GM23338 (cell line): ENCODE measurements at regions not wholly inside any gene's neighbourhood (a gene's known extent, or its start where the extent isn't known, plus 50 kb on each side); places are given as distances from the start of the nearest gene placed in this dataset.
A peak's percentile ranks its signal among the peaks of the same experiment; 100 is the strongest.

ENCODE experiments used
- CREB1 ChIP-seq: fragments of 250-450 bp; sonication (Bioruptor Pico); IDR thresholded peaks from 2 replicates; pipeline ENCODE4 v1.5.0; 2020; ENCODE audit warnings: low read depth, mild to moderate bottlenecking, moderate library complexity
- ETS1 ChIP-seq: IDR thresholded peaks from 2 replicates; pipeline ENCODE4 v1.6.1; 2016; ENCODE audit warnings: antibody characterized with exemption
- EZH2 ChIP-seq: fragments of 200-600 bp; sonication (generic); IDR thresholded peaks from one replicate; pipeline ENCODE4 v1.8.0; 2017; ENCODE audit warnings: antibody characterized with exemption, mild to moderate bottlenecking, low read depth; ENCODE audit not compliant: unreplicated experiment
- EZH2phosphoT487 ChIP-seq: fragments of 200-600 bp; sonication (generic); IDR thresholded peaks from one replicate; pipeline ENCODE4 v1.8.1; 2018; ENCODE audit warnings: antibody characterized with exemption; ENCODE audit not compliant: unreplicated experiment
- JUNB ChIP-seq: IDR thresholded peaks from one replicate; pipeline ENCODE4 v1.6.1; 2016; ENCODE audit warnings: antibody characterized with exemption; ENCODE audit not compliant: unreplicated experiment
- NANOG ChIP-seq: IDR thresholded peaks from 2 replicates; pipeline ENCODE4 v1.6.1; 2016; ENCODE audit warnings: antibody characterized with exemption, borderline replicate concordance
- POLR2AphosphoS5 ChIP-seq: IDR thresholded peaks from 2 replicates; pipeline ENCODE4 v1.6.1; 2016; ENCODE audit warnings: antibody characterized with exemption, low read depth
- REST ChIP-seq: IDR thresholded peaks from one replicate; pipeline ENCODE4 v1.6.1; 2018; ENCODE audit warnings: antibody characterized with exemption; ENCODE audit not compliant: unreplicated experiment
- STAT1 ChIP-seq: IDR thresholded peaks from one replicate; pipeline ENCODE4 v1.6.1; 2016; ENCODE audit warnings: antibody characterized with exemption; ENCODE audit not compliant: unreplicated experiment
- ZNF114 ChIP-seq: fragments of 250-450 bp; sonication (Bioruptor Pico); IDR thresholded peaks from 2 replicates; pipeline ENCODE4 v1.5.0; 2020; ENCODE audit warnings: mild to moderate bottlenecking, moderate library complexity
- ZNF331 ChIP-seq: fragments of 250-450 bp; sonication (Bioruptor Pico); IDR thresholded peaks from 2 replicates; pipeline ENCODE4 v1.5.0; 2020; ENCODE audit warnings: low read depth, mild to moderate bottlenecking, moderate library complexity
- TF ChIP-seq, protein P1 (sequence below), 2 experiments: fragments of 200-600 bp in 1 of 2; sonication (generic) in 1 of 2; conservative IDR thresholded peaks; 2 replicates each; pipeline versions ENCODE4 v1.5.1 to v1.6.1; 2016 to 2017; ENCODE audit warnings: antibody characterized with exemption in 2 of 2, low read depth in 2 of 2, mild to moderate bottlenecking in 2 of 2, moderate library complexity in 1 of 2
- TF ChIP-seq, protein P2 (sequence below): fragments of 250-450 bp; sonication (Bioruptor Pico); IDR thresholded peaks from 2 replicates; pipeline ENCODE4 v1.5.0; 2020; ENCODE audit warnings: mild to moderate bottlenecking, moderate library complexity

- TF ChIP-seq, protein P1, sequence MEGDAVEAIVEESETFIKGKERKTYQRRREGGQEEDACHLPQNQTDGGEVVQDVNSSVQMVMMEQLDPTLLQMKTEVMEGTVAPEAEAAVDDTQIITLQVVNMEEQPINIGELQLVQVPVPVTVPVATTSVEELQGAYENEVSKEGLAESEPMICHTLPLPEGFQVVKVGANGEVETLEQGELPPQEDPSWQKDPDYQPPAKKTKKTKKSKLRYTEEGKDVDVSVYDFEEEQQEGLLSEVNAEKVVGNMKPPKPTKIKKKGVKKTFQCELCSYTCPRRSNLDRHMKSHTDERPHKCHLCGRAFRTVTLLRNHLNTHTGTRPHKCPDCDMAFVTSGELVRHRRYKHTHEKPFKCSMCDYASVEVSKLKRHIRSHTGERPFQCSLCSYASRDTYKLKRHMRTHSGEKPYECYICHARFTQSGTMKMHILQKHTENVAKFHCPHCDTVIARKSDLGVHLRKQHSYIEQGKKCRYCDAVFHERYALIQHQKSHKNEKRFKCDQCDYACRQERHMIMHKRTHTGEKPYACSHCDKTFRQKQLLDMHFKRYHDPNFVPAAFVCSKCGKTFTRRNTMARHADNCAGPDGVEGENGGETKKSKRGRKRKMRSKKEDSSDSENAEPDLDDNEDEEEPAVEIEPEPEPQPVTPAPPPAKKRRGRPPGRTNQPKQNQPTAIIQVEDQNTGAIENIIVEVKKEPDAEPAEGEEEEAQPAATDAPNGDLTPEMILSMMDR (conservative IDR thresholded peaks at IDR 0.05; ENCODE audit: low read depth in 2 of 2) = peak; percentile 71 to 85
- TF ChIP-seq EZH2phosphoT487 (no peak), EZH2 (no peak), POLR2AphosphoS5 (no peak), ZNF114 (CRISPR knock-in tag) (no peak), JUNB (no peak), CREB1 (CRISPR knock-in tag) (no peak), REST (no peak), ETS1 (no peak), STAT1 (no peak), ZNF331 (no peak), NANOG (no peak)
- TF ChIP-seq, protein P2, sequence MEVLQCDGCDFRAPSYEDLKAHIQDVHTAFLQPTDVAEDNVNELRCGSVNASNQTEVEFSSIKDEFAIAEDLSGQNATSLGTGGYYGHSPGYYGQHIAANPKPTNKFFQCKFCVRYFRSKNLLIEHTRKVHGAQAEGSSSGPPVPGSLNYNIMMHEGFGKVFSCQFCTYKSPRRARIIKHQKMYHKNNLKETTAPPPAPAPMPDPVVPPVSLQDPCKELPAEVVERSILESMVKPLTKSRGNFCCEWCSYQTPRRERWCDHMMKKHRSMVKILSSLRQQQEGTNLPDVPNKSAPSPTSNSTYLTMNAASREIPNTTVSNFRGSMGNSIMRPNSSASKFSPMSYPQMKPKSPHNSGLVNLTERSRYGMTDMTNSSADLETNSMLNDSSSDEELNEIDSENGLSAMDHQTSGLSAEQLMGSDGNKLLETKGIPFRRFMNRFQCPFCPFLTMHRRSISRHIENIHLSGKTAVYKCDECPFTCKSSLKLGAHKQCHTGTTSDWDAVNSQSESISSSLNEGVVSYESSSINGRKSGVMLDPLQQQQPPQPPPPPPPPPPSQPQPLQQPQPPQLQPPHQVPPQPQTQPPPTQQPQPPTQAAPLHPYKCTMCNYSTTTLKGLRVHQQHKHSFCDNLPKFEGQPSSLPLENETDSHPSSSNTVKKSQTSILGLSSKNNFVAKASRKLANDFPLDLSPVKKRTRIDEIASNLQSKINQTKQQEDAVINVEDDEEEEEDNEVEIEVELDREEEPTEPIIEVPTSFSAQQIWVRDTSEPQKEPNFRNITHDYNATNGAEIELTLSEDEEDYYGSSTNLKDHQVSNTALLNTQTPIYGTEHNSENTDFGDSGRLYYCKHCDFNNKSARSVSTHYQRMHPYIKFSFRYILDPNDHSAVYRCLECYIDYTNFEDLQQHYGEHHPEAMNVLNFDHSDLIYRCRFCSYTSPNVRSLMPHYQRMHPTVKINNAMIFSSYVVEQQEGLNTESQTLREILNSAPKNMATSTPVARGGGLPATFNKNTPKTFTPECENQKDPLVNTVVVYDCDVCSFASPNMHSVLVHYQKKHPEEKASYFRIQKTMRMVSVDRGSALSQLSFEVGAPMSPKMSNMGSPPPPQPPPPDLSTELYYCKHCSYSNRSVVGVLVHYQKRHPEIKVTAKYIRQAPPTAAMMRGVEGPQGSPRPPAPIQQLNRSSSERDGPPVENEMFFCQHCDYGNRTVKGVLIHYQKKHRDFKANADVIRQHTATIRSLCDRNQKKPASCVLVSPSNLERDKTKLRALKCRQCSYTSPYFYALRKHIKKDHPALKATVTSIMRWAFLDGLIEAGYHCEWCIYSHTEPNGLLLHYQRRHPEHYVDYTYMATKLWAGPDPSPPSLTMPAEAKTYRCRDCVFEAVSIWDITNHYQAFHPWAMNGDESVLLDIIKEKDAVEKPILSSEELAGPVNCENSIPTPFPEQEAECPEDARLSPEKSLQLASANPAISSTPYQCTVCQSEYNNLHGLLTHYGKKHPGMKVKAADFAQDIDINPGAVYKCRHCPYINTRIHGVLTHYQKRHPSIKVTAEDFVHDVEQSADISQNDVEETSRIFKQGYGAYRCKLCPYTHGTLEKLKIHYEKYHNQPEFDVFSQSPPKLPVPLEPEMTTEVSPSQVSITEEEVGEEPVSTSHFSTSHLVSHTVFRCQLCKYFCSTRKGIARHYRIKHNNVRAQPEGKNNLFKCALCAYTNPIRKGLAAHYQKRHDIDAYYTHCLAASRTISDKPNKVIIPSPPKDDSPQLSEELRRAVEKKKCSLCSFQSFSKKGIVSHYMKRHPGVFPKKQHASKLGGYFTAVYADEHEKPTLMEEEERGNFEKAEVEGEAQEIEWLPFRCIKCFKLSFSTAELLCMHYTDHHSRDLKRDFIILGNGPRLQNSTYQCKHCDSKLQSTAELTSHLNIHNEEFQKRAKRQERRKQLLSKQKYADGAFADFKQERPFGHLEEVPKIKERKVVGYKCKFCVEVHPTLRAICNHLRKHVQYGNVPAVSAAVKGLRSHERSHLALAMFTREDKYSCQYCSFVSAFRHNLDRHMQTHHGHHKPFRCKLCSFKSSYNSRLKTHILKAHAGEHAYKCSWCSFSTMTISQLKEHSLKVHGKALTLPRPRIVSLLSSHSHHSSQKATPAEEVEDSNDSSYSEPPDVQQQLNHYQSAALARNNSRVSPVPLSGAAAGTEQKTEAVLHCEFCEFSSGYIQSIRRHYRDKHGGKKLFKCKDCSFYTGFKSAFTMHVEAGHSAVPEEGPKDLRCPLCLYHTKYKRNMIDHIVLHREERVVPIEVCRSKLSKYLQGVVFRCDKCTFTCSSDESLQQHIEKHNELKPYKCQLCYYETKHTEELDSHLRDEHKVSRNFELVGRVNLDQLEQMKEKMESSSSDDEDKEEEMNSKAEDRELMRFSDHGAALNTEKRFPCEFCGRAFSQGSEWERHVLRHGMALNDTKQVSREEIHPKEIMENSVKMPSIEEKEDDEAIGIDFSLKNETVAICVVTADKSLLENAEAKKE = no peak
Measured at GRCh38 chr2:223306371-223306770, 254.4 kb downstream of the KCNE4 start.
